NCI-H69 (cell line): ENCODE measurements at regions not wholly inside any gene's neighbourhood (a gene's known extent, or its start where the extent isn't known, plus 50 kb on each side); places are given as distances from the start of the nearest gene placed in this dataset.
A peak's percentile ranks its signal among the peaks of the same experiment; 100 is the strongest.

Source experiments
- DNase-seq: peaks from one replicate; lab custom pipeline; 2025; lab: John Stamatoyannopoulos, UW

DNA sequence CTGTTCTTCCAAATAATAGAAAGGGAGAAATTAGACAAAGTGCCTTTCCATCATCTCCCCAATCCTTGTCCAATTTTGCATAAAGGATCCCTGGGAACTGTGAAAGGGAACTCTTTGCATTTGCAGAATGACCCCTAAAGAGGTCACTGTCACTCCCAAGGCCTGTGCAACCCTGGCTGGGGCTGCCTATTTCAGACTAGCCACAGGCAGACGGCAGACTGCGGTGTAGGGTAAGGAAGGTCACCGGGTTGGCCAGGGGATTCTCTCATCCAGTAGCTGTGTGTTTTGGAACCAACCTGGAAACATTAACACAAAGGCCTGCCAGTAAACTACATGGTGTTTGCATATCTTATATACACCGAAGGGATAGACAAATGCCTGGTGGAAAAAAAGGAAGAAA is 818.7 kb downstream of the BCL11A start:
- DNase-seq, result peak; percentile 66

DNA sequence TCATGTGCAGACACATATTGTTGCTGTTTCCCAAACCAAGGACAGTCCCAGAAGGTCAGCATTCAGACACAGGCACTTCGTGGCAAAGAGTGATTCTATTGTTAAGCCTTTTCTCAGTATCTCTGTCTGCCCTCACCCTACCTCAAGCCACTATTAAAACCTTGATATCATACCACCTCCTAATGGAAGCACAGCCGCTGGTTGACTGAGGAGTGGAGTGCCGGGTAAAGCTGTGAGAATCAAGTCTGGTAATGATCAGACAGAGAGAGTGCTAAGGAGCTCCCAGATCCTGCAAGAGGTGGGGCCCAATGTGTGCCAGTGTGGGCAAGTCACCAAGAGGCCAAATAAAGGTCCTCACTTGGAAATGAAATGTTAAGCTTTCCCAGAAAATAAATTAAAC is 819.5 kb downstream of the BCL11A start:
- DNase-seq, result peak; percentile 5

DNA sequence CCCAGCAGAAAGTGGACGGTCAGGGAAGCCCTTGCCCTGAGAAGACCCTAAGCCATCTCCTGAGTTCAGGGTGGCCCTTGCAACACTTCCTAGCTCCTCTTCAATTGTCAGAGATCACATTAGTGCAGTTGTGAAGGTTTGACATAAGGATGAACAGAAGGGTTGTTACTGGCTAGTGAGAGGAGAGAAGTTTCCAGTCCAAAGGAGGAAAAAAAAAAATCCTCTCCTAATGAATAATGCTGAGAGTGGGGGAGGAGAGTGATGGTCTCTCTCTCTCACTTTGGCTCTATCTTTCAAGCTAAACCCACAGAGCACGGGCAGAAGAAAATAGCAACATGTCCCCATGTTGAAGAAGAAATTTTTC is 819.9 kb downstream of the BCL11A start:
- no peak for DNase-seq

DNA sequence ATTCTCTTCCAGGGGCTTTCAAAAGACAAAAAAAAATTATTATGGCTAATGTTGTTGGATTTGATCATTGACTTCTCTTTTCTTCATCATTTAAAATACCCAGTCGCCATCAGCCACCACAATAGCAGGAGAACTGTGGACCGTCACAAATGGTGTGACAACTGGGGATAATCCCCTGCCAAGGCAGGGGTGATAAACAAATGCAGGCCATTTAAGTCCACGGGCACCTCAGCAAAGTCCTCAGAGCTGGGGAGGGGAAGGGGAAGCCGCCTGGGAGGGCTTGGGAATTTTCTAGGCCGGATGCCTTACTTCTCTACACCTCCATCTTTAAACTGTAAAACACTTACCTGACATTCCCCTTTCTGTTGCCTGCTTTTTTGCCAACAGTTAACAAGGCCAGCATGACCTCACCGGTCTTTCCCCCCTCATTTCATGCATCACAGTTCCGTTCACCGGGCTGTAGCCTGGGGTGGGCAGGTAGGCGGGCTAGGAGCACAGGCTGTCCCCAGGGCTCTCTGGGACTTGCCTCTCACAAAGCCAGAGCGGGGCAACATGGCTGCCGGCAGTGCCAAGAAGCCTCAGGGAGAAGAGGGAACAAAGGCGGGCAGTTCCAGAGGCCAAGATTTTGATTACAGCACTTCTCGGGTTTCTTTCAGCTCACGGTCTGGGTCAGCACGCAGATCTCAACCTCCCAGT is 820.4 kb downstream of the BCL11A start:
- no peak for DNase-seq

DNA sequence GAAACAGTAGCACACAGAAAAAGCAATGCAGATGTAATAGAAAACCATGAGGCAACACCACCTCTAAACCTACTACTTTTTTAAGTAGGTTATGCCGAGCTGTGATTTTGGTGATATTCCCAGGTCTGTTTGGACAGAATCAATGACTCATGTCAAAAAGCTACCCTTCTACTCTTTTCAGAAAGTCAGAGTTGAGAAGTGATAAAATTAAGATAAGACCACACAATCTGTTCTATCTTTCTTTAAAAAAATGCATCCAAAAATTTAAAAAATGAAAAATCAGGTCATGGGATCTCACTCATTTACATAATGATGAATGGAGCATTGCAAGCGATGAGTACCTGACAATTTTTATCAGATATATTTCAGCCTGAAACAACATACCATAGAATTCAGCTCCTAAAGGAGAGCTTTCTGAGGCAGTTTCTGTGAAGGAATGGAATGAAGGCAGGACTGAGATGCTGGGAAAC is 826.3 kb downstream of the BCL11A start:
- no peak for DNase-seq

DNA sequence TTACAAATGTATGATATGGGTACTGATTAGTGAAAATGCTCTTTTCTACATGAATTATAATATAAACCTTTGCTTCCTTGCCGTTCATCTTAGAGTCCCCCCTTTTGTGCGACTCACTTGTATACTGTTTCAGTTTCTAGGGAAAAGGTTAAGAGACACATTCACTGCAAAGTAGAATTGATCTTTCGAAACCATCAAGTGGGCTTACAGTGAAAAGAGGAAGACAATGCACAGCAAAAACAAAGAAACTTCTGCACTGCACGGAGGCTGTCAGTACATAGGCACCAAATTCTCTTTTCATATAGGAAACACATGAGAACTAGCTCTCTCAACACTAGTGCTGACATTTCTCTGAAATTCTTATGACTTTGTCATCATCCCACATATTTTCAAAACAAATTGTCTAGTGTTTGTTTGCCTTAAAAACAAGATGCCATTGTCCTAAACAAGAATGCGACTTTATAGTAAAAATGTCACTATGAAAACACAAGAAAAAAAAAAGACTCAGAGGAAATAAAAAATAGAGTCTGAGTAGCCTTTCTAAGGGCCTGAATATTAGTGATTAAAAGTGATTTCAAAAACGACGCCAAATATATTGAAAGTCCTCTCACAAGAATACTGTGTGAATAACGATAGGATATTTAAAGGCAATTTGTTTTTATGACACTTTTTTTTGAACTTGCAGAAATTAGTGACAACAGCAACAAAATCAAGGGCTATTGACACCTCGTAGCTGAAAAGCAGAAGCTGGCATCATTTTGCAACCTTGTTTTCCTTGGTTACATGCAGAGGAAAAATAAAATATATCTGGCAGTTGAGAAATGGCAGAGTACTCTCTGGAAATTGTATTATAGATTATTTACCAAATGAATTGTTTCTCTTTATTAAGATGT is 827.0 kb downstream of the BCL11A start:
- no peak for DNase-seq

DNA sequence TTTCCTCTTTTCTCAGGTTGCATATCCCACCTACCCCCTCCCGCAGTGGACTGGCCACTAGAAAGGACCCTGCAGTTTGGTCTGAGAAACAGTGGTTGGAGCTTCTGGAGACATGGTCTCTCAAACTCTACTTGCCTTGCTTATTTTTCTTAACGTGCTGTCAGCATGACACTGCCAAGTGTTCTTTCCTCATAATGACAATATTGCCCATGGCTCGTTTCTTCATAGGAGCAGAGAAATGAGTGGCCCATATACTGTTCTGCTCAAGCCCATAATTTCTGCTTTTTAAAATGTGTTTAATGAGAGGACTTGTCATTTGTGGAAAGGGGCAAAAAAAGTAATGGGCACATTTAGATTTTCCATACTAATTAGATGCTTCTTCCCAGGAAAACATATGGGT is 828.7 kb downstream of the BCL11A start:
- DNase-seq, result no peak

DNA sequence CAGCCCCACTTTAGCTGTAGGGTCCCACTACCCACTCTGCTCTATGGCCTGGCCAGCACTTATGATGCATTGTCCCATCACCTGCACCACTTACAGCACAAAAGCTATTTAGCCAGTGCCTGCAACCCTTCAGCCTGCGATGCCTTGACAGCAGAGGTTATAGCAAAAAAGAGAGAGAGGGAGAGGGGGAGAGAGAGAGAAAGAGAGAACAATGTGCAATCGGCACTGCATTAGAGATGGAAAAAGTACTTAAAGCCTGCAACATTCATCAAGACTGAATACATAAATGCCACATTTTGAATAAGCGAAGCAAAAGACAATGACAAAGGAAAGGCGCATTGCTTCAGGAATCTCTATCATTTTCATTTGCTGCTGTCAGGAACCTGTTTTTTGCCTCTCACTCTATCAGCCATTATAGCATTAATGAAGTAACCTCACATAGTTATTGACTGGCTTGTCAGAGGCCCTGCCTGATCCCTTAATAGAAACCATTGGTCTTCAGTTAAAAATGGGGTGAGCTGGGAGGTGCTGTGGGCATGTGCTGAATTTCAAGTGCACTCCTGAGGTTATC is 833.1 kb downstream of the BCL11A start:
- no peak for DNase-seq

DNA sequence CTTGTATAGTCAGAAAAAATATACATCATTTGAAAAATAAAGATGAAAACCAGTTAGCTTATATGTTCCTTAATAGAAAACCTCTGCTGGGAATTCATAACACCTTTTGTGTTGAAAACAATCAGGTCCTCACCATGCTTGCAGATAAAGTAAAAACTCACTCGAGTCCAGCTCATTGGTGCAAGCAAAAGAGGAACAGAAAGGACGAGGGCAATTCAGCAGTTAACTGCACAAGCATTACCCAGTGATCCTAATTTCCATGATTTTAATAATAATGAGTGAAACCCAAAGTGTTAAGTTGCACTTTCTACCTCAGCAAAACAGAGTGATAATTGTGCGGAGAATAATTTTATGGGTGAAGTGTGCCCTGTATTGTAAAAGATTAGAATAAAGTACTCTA is 839.9 kb downstream of the BCL11A start:
- DNase-seq, result no peak

DNA sequence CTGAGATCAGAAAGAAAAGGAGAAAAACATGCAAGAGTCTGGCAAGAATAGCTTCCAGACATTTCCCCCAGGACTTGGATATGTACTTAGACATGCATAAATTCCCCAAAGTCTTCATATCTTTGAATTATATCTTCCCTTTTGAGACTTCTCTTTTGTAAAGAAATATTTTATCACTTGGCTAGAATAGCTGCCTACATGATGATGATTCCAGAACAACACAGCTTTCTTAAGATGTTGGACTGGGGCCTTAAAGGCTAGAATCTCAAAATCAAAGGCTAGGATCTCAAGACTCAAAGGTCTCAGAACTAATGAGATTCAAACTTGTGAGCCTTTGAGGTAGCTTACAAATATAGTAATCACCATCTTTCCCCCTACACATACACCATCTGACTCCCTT is 842.3 kb downstream of the BCL11A start:
- DNase-seq, result no peak

DNA sequence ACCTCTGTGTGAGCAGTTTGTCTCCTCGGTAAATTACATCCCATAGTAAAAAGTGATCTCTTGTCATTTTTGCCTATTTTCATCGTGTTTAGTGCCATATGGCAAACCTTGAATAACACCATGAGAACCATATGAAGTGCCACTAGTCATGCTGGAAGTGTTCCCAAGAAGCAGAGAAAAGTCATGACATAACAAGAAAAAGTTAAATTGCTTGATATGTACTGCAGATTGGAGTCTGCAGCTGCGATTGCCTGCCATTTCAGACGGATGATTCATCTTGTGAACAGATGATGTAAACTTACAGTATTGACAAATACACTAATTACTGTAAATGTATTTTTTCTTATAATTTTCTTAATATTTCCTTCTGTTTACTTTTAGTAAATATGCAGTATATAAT is 846.7 kb downstream of the BCL11A start:
- DNase-seq, result no peak

DNA sequence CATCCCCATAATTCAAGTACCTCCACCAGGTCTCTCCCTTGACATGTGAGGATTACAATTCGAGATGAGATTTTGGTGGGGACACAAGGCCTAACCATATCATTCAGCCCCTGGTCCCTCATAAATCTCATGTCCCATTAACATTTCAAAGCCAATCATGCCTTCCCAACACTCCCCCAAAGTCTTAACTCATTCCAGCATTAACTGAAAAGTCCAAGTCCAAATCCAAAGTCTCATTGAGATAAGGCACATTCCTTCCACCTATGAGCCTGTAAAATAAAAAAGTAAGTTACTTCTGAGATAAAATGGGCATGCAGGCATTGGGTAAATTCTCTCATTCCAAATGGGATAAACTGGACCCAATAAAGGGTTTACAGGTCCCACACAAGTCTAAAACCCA is 849.7 kb downstream of the BCL11A start:
- DNase-seq, result no peak

DNA sequence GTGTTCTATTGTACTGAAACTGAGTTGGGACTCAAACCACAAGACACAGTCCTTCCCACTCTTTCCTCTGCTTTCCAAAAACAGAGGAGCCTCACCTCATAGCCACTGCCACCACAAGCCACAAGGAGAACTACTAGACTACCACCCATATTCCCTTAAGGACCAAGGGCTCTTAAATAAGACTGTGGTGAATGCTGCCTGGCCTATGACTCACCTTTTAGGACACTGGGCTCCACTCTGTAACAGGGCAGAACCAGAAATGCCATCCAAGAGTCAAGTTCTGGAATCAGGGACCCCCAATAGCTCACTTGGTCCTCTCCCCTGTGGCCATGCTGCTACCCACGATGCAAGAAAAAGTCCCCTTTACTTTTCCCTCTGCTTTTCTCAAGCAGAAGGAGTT is 851.4 kb downstream of the BCL11A start:
- no peak for DNase-seq

DNA sequence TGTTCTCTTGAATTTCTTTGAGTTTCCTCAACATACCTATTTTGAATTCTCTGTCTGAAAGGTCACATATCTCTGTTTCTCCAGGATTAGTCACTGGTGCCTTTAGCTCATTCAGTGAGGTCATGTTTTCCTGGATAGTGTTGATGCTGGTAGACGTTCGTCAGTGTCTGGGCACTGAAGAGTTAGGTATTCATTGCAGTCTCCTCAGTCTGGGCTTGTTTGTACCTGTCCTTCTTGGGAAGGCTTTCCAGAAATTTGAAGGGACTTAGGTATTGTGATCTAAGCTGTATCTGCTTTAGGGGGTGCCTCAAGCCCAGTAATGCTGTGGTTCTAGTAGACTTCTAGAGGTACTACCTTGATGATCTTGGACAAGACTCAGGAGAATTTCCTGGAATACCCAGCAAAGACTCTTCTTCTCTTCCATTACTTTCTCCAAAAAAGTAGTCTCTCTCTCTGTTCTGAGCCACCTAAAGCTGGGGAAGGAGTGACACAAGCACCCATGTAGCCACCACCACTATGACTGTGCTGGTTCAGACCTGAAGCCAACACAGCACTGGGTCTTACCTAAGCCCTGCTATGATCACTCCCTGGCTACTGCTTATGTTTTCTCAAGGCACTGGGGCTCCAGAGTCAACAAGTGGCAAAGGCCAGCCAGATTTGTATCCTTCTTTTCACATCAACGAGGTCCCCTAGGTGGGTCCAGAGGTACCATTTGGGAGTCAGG is 852.0 kb downstream of the BCL11A start:
- no peak for DNase-seq

DNA sequence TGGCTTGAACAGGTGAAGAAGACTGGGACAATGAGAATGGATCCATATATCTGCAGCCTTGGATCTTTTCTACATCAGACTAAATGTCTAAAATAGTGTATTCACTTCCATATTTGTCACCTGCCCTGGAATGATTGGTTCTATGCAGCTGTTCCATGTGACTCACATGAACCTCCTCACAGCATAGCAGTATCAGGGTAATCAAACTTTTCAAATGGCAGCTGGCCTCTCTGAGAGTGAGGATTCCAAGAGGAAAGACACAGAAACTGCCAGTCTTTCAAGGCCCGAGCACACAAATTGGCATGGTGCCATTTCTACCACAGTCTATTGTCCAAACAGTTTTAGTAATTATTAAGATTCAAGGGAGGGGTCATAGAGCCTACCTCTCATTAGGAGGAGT is 859.3 kb downstream of the BCL11A start:
- peak; percentile 14 for DNase-seq

DNA sequence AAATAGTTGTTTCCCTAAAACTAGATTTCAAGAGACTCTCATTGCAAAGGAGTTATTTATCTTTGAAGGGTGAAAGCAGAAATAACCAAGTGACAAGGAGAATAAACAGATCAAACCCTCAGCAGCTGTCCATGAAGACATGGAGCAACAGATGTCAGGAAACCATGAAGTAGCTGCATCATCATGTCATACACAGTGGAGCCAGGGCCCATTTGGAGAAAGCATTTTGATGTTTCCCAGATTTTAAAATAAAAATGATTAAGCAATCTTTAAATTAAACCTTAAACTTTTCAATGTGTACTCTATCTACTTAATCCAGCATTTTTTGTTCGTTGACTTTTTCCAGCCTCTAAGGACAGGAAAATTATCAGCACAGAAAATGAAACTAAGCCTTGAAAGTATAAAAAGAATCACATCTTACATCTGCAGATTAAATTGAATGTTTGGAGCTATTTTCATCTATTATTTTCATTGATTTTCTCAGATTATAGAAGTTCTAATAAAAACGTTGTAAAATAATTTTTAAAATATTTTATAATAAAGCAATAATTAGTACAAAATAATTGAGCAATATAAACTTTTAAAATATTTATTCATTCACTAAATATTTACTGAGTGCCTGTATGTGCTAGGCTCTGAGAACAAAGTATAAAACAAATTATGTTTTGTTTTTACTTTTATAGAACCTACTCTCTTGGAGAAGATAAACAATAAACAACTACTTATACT is 860.1 kb downstream of the BCL11A start:
- no peak for DNase-seq

DNA sequence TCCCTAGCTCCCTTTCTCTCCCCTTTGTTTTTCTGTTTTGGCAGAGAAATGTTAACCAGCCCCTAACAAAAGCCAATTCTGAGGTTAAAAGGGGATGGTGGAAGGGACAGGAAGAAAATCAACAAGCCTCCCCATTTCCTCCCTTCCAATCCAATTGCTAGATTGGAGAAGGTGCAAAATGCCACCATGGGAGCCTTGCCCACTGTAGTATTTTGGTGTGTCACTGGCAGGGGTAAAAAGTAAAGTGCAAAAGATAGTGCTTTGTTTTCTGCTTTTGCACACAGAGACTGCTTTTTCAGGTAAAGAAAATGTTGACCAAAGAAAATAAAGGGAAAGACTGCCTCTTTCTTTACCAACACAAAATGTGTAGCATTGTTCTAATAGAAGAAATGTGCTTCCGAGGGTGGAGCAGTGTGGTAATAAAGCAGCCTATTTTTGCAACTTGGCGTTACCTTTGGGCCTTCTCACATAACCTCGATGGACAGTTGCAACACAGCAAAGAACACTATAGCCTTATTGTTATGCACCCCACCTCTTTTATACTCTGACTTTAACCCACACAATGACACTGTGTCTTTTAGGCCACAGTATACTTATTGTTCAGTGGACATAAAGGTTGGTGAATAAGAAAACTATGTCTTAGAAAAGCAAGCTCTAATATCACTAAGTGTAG is 861.8 kb downstream of the BCL11A start:
- DNase-seq, result no peak

DNA sequence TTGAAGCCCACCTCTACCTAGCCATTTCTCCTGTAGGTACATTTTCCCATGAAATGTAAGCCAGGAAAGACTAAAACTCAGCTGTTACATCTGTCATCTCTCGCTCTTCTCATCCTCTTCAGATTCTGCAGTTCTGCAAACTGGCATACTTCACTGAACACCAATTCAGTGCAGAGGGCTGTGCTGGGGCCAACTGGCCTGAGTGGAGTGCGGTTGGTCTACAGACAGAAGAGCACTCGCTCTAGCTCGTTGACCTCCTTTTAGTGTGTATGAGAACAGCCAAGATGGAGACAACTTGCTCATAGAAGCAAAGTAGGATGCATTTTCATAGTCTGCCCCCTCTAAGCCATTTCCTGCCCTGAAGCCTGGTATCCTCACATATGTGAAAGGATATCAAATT is 862.6 kb downstream of the BCL11A start:
- DNase-seq, result no peak

DNA sequence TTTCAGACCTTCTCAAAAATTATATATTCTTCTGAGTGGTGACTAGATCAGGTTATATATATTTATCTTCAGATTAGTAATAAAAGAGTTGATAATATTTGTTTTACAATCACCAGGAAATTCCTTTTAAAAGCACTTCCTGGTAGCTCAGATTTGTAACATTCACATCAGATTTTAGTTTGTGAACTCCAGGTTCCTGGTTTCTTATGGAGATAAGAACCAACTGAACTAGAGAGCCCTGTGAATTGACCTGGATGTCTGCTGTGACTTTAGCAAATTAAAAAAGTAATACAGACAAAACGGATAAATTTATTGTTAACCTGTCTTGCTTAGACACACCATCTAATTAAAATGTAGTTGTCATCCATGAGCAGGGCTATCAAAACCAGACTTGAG is 868.7 kb downstream of the BCL11A start:
- DNase-seq, result no peak

DNA sequence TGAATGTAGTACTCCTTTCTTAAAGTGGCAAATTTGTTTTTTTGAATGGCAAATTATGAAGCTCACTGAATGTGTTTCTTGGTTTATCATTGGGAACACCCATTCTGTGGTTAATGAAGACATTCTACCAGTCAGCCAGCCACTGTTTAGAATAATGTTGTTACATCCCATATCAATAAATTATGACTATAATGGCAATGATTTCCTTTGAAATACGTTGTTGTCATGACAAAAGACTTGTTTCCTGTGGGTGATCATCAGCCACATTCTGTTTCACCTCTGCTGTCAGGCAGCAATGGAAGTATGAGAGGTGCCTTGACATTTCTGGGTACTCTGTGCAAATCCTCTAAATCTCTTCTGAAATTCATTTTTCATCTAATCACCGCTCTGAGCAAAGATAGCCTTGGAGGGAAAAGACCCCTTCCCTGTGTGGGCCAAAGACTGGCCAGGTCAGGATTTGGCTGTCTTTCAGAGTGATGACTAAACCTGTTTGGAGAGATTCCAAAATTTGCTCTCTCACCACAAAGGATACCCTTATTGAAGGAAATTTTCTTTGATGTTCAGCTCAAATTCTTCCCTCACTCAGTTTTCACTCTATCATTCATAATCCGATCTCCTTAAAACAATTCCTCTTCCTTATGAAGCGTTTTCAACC is 869.2 kb downstream of the BCL11A start:
- DNase-seq, result peak; percentile 44

DNA sequence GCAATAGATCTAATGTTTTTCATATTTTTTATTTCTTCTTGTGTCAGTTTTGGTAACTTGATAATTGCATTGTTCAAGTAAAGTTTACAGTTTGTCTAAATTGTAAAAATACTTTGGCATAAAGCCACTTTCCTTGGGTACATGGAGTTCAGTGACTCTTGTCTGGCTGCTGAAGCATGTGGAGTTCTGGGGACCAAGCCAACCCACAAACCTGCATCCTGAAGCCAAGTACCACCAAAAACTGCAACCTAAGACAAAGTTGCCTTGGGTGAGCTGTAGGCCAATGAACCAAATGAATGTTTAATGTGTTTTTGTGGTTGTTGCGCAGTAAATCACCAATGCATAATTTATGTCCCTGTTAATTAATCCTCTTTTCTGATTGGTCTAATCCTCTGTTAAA is 872.6 kb downstream of the BCL11A start:
- DNase-seq, result no peak
